ENCODE measurements at regions not wholly inside any gene's neighbourhood (a gene's known extent, or its start where the extent isn't known, plus 50 kb on each side); places are given as distances from the start of the nearest gene placed in this dataset.
"Not testable (repeated sequence)": the region's sequence is repeated elsewhere in the genome, so short reads cannot be mapped to it uniquely, and the experiment has no call there.

- not testable (repeated sequence) for H3K4me3 ChIP-seq (ENCODE audit: low read depth, low read length)
These were observed 159.3 kb downstream of the AVL9 start for GRCh38 chr7:32654549-32654948.

GRCh38 chr7:32650356-32650755 is 155.1 kb downstream of the AVL9 start:
- not testable (repeated sequence) for H3K4me3 ChIP-seq (ENCODE audit: low read depth, low read length)

- H3K4me3 ChIP-seq (ENCODE audit: low read depth, low read length) = no peak overlapping the region
These were observed 153.3 kb downstream of the AVL9 start for GRCh38 chr7:32648408-32649156.

- H3K4me3 ChIP-seq (ENCODE audit: low read depth, low read length) = not testable (repeated sequence)
These were observed 150.0 kb downstream of the AVL9 start for GRCh38 chr7:32645255-32645654.

GRCh38 chr7:32643194-32643593 is 147.9 kb downstream of the AVL9 start:
- no peak overlapping the region for H3K4me3 ChIP-seq (ENCODE audit: low read depth, low read length)

- H3K4me3 ChIP-seq (ENCODE audit: low read depth, low read length) = no peak overlapping the region
These were observed 143.8 kb downstream of the AVL9 start for GRCh38 chr7:32639122-32639521.

GRCh38 chr7:32638479-32639121 is 143.3 kb downstream of the AVL9 start:
- not testable (repeated sequence) for H3K4me3 ChIP-seq (ENCODE audit: low read depth, low read length)
